ENCODE measurements at regions not wholly inside any gene's neighbourhood (a gene's known extent, or its start where the extent isn't known, plus 50 kb on each side); places are given as distances from the start of the nearest gene placed in this dataset.
"Not testable (repeated sequence)": the region's sequence is repeated elsewhere in the genome, so short reads cannot be mapped to it uniquely, and the experiment has no call there.

- Histone ChIP-seq H3K4me2 (ENCODE audit: low read length) (no peak overlapping the region), H2AFZ (ENCODE audit: low read length) (no peak overlapping the region), H3K9me3 (ENCODE audit: low read length) (no peaks in the 10 kb centered on the region)
Measured at GRCh38 chr20:12555369-12555768, 453.4 kb upstream of the SPTLC3 start.

GRCh38 chr20:12555849-12556248 lies 452.9 kb upstream of the SPTLC3 start:
- H3K9me2 ChIP-seq (ENCODE audit: low read depth, low read length); H3K27me3 ChIP-seq (ENCODE audit: insufficient read depth, low read length); H3K9ac ChIP-seq (ENCODE audit: low read length); H3K4me1 ChIP-seq (ENCODE audit: insufficient read depth, low read length, severe bottlenecking); H3K27ac ChIP-seq (ENCODE audit: low read depth, low read length, poor library complexity, severe bottlenecking); H2AFZ ChIP-seq (ENCODE audit: low read length); H4K20me1 ChIP-seq (ENCODE audit: insufficient read depth, low read length); H3K79me2 ChIP-seq (ENCODE audit: insufficient read depth, low read length); H3F3A ChIP-seq (ENCODE audit: insufficient read depth, low read length); H3K36me3 ChIP-seq (ENCODE audit: insufficient read depth, low read length); H3K4me2 ChIP-seq (ENCODE audit: low read length); H3K4me3 ChIP-seq (ENCODE audit: low read depth, low read length, poor library complexity, severe bottlenecking); H3K9me3 ChIP-seq (ENCODE audit: low read length): not testable (repeated sequence)

More at GRCh38 chr20:12555369-12555768, 453.4 kb upstream of the SPTLC3 start:
- H3K9me2 ChIP-seq (ENCODE audit: low read depth, low read length): no peaks in the 10 kb centered on the region
- H3K9ac ChIP-seq (ENCODE audit: low read length): no peak overlapping the region
- H3K4me1 ChIP-seq (ENCODE audit: insufficient read depth, low read length, severe bottlenecking): no peaks in the 10 kb centered on the region
- H3K4me3 ChIP-seq (ENCODE audit: low read depth, low read length, poor library complexity, severe bottlenecking): no peak overlapping the region
- H3F3A ChIP-seq (ENCODE audit: insufficient read depth, low read length): no peaks in the 10 kb centered on the region
- H4K20me1 ChIP-seq (ENCODE audit: insufficient read depth, low read length): no peaks in the 10 kb centered on the region
- no peaks in the 10 kb centered on the region for H3K27me3 ChIP-seq (ENCODE audit: insufficient read depth, low read length)
- no peak overlapping the region for H3K27ac ChIP-seq (ENCODE audit: low read depth, low read length, poor library complexity, severe bottlenecking)
- TF ChIP-seq CTCF (IDR thresholded peaks at IDR 0.05; ENCODE audit: low read length): no peak
- TF ChIP-seq EZH2 (IDR thresholded peaks at IDR 0.05; ENCODE audit: borderline replicate concordance, low read length): no peak
- H3K79me2 ChIP-seq (ENCODE audit: insufficient read depth, low read length): no peaks in the 10 kb centered on the region
- no peaks in the 10 kb centered on the region for H3K36me3 ChIP-seq (ENCODE audit: insufficient read depth, low read length)

- Histone ChIP-seq H3F3A (ENCODE audit: insufficient read depth, low read length) (no peaks in the 10 kb centered on the region), H4K20me1 (ENCODE audit: insufficient read depth, low read length) (no peaks in the 10 kb centered on the region), H3K9me2 (ENCODE audit: low read depth, low read length) (no peaks in the 10 kb centered on the region), H3K9ac (ENCODE audit: low read length) (no peak overlapping the region), H3K27me3 (ENCODE audit: insufficient read depth, low read length) (no peaks in the 10 kb centered on the region), H3K27ac (ENCODE audit: low read depth, low read length, poor library complexity, severe bottlenecking) (no peak overlapping the region), H2AFZ (ENCODE audit: low read length) (no peak overlapping the region), H3K36me3 (ENCODE audit: insufficient read depth, low read length) (no peaks in the 10 kb centered on the region), H3K79me2 (ENCODE audit: insufficient read depth, low read length) (no peaks in the 10 kb centered on the region), H3K4me2 (ENCODE audit: low read length) (no peak overlapping the region), H3K9me3 (ENCODE audit: low read length) (no peaks in the 10 kb centered on the region), H3K4me3 (ENCODE audit: low read depth, low read length, poor library complexity, severe bottlenecking) (no peak overlapping the region), H3K4me1 (ENCODE audit: insufficient read depth, low read length, severe bottlenecking) (no peaks in the 10 kb centered on the region)
- no peak for TF ChIP-seq CTCF (IDR thresholded peaks at IDR 0.05; ENCODE audit: low read length)
- TF ChIP-seq EZH2 (IDR thresholded peaks at IDR 0.05; ENCODE audit: borderline replicate concordance, low read length): no peak
Measured at GRCh38 chr20:12557224-12557623, 451.5 kb upstream of the SPTLC3 start.

GRCh38 chr20:12564979-12565378 lies 443.8 kb upstream of the SPTLC3 start:
- H3K4me1 ChIP-seq (ENCODE audit: insufficient read depth, low read length, severe bottlenecking): no peaks in the 10 kb centered on the region
- H3F3A ChIP-seq (ENCODE audit: insufficient read depth, low read length): no peaks in the 10 kb centered on the region

More at GRCh38 chr20:12564979-12565378, 443.8 kb upstream of the SPTLC3 start:
- Histone ChIP-seq H3K4me3 (ENCODE audit: low read depth, low read length, poor library complexity, severe bottlenecking) (no peak overlapping the region), H3K36me3 (ENCODE audit: insufficient read depth, low read length) (no peaks in the 10 kb centered on the region), H3K9me2 (ENCODE audit: low read depth, low read length) (no peaks in the 10 kb centered on the region), H3K9ac (ENCODE audit: low read length) (no peak overlapping the region), H3K9me3 (ENCODE audit: low read length) (no peaks in the 10 kb centered on the region), H3K79me2 (ENCODE audit: insufficient read depth, low read length) (no peaks in the 10 kb centered on the region), H3K4me2 (ENCODE audit: low read length) (no peak overlapping the region), H3K27ac (ENCODE audit: low read depth, low read length, poor library complexity, severe bottlenecking) (no peak overlapping the region), H4K20me1 (ENCODE audit: insufficient read depth, low read length) (no peaks in the 10 kb centered on the region), H3K27me3 (ENCODE audit: insufficient read depth, low read length) (no peaks in the 10 kb centered on the region), H2AFZ (ENCODE audit: low read length) (no peak overlapping the region)
- TF ChIP-seq CTCF (IDR thresholded peaks at IDR 0.05; ENCODE audit: low read length): no peak
- no peak for TF ChIP-seq EZH2 (IDR thresholded peaks at IDR 0.05; ENCODE audit: borderline replicate concordance, low read length)
